Psoas muscle (tissue), 7 donors: ENCODE measurements at regions not wholly inside any gene's neighbourhood (a gene's known extent, or its start where the extent isn't known, plus 50 kb on each side); places are given as distances from the start of the nearest gene placed in this dataset.

Experiments
- ATAC-seq, 4 donors: fragments of 200-7000 bp; cut with Tn5 transposase; one replicate each; pipeline ENCODE4 v1.9.1; 2020; ENCODE audit warnings: moderate library complexity in 3 of 4, mild to moderate bottlenecking in 2 of 4
- DNase-seq, 2 donors: peaks; one replicate each; pipeline ENCODE4 v3.0.0-alpha.2; 2020
- H3K27ac ChIP-seq: fragments of 200-600 bp; one replicate; pipeline ENCODE4 v1.8.0; 2022
- H3K27me3 ChIP-seq, 3 donors: fragments of 200-600 bp in 1 of 3; one replicate each; pipeline versions ENCODE4 v1.6.1 to v1.8.0; 2013 to 2022; ENCODE audit warnings: low read length in 2 of 3, mild to moderate bottlenecking in 2 of 3, moderate library complexity in 1 of 3; ENCODE audit not compliant: insufficient read depth in 3 of 3
- H3K36me3 ChIP-seq, 2 donors: fragments of 200-600 bp in 1 of 2; one replicate each; pipeline versions ENCODE4 v1.6.1 to v1.8.0; 2013 to 2022; ENCODE audit warnings: low read depth in 1 of 2, mild to moderate bottlenecking in 1 of 2, moderate library complexity in 1 of 2; ENCODE audit not compliant: insufficient read depth in 1 of 2
- H3K4me1 ChIP-seq: fragments of 200-600 bp; one replicate; pipeline ENCODE4 v1.8.0; 2022
- H3K4me3 ChIP-seq: fragments of 200-600 bp; one replicate; pipeline ENCODE4 v1.8.0; 2022; ENCODE audit warnings: mild to moderate bottlenecking
- H3K9me3 ChIP-seq: fragments of 200-600 bp; one replicate; pipeline ENCODE4 v1.8.0; 2022
- CTCF ChIP-seq: fragments of 200-600 bp; IDR thresholded peaks from one replicate; pipeline ENCODE4 v1.8.0; 2022; ENCODE audit warnings: antibody characterized with exemption
- WGBS, 3 donors: extraction: QIAGEN DNeasy Blood & Tissue Kit; methylation state at CpG; one replicate each; pipeline versions ENCODE4 v1.1.6 to v1.1.7; 2013; 5-methylcytosine and 5-hydroxymethylcytosine counted together
- intact Hi-C, 2 donors: fragments of 100-400 bp; cut with DNase I; formaldehyde crosslinking; loops; one replicate each; pipeline versions ENCODE4 v1.11.0 to v1.14.2; 2022
- donor health status: healthy with polysubstance abuse.
- donor health status: DM: no; HTN: no; CAD: no; lungs with moderate emphysema.
- donor health status: Bipolar disorder and iron deficiency.
- donor health status: healthy.
- donor health status: DM: yes; HTN: yes; CAD: no.
- donor health status: DM: no; HTN: no; CAD: no.
- donor health status: DM: yes; HTN: yes; CAD: no.

- 20 to 32% (median 29%) methylated on average over 13 of the region's 13 CpGs for WGBS, 3 donors
- no peak for DNase-seq
- no peaks in the 10 kb centered on the region for H3K4me1 ChIP-seq
- TF ChIP-seq CTCF = no peak
- H3K36me3 ChIP-seq = no peaks in the 10 kb centered on the region
- H3K4me3 ChIP-seq = no peak overlapping the region
- intact Hi-C loops = no loop called here
- peaks cover 4 to 93% (median 13%) of the 10 kb centered on the region in 3 donors for H3K27me3 ChIP-seq
- H3K9me3 ChIP-seq = no peaks in the 10 kb centered on the region
- no peak overlapping the region for H3K27ac ChIP-seq
- no peak for ATAC-seq
Observed at GRCh38 chr22:27137871-27138337, 480.5 kb downstream of the MIAT start.

- H3K27me3 ChIP-seq = peaks cover 4 to 95% (median 13%) of the 10 kb centered on the region in 3 donors
- no peak for TF ChIP-seq CTCF
- no peaks in the 10 kb centered on the region for H3K36me3 ChIP-seq
- H3K27ac ChIP-seq = no peak overlapping the region
- H3K4me1 ChIP-seq = no peaks in the 10 kb centered on the region
- intact Hi-C loops = no loop called here
- 60 to 61% (median 60%) methylated on average over 7 of the region's 7 CpGs for WGBS, 3 donors
- no peak for ATAC-seq
- no peak for DNase-seq
- no peak overlapping the region for H3K4me3 ChIP-seq
- no peaks in the 10 kb centered on the region for H3K9me3 ChIP-seq
Observed at GRCh38 chr22:27138471-27138870, 481.1 kb downstream of the MIAT start.

- no peak for TF ChIP-seq CTCF
- WGBS, 3 donors = 17 to 27% (median 23%) methylated on average over 11 of the region's 11 CpGs
- no peak overlapping the region for H3K4me3 ChIP-seq
- no peaks in the 10 kb centered on the region for H3K9me3 ChIP-seq
- intact Hi-C loops = no loop called here
- no peaks in the 10 kb centered on the region for H3K36me3 ChIP-seq
- no peak overlapping the region for H3K27ac ChIP-seq
- ATAC-seq (no peak), DNase-seq (no peak)
- peaks cover 4 to 89% (median 10%) of the 10 kb centered on the region in 3 donors for H3K27me3 ChIP-seq
- no peaks in the 10 kb centered on the region for H3K4me1 ChIP-seq
Observed at GRCh38 chr22:27139935-27140511, 482.6 kb downstream of the MIAT start.

- Histone ChIP-seq H3K27ac (no peak overlapping the region), H3K27me3 (peaks cover 4 to 75% (median 7%) of the 10 kb centered on the region in 3 donors), H3K4me3 (no peak overlapping the region), H3K36me3 (no peaks in the 10 kb centered on the region), H3K4me1 (no peaks in the 10 kb centered on the region), H3K9me3 (no peaks in the 10 kb centered on the region)
- WGBS, 3 donors = 35 to 47% (median 47%) methylated on average over 2 of the region's 2 CpGs
- TF ChIP-seq CTCF = no peak
- intact Hi-C loops = no loop called here
- no peak for ATAC-seq
- no peak for DNase-seq
Observed at GRCh38 chr22:27142286-27142685, 484.9 kb downstream of the MIAT start.

GRCh38 chr22:27144321-27144720 is 486.9 kb downstream of the MIAT start:
- ATAC-seq (no peak), DNase-seq (no peak)
- 63 to 66% (median 64%) methylated on average over 2 of the region's 2 CpGs for WGBS, 3 donors
- no peak for TF ChIP-seq CTCF
- Histone ChIP-seq H3K36me3 (no peaks in the 10 kb centered on the region), H3K27me3 (peaks cover 0 to 69% (median 4%) of the 10 kb centered on the region in 3 donors), H3K27ac (no peak overlapping the region), H3K9me3 (no peaks in the 10 kb centered on the region), H3K4me1 (no peaks in the 10 kb centered on the region), H3K4me3 (no peak overlapping the region)
- intact Hi-C loops = no loop called here
